HG02840 (cell line): ENCODE measurements at regions not wholly inside any gene's neighbourhood (a gene's known extent, or its start where the extent isn't known, plus 50 kb on each side); places are given as distances from the start of the nearest gene placed in this dataset.

Source experiments
- ATAC-seq: cut with Tn5 transposase; IDR thresholded peaks from one replicate; pipeline ENCODE4 v1.9.1; 2021; ENCODE audit warnings: mild to moderate bottlenecking, moderate library complexity, moderate number of reproducible peaks; ENCODE audit not compliant: unreplicated experiment, low FRiP score

GRCh38 chr7:22659741-22660140 lies 67.3 kb upstream of the IL6 start:
- ATAC-seq = no peak

DNA sequence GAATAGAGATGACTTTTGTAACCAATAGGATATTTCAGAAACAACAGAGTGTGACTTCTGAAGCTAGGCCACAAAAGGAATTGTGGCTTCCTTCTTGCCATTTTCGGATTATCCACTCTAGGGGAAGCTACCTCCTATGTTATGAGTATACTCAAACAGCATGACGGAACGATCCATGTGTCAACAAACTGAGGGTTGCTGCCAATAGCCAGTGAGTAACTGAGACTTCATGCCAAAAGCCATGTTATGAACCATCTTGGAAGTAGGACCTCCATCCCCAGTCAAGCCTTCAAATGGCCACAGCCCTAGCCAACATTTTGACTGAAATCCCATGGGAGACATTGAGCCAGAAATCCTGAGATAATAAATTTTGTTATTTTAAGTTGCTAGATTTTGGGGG lies 69.0 kb upstream of the IL6 start:
- ATAC-seq = no peak

DNA sequence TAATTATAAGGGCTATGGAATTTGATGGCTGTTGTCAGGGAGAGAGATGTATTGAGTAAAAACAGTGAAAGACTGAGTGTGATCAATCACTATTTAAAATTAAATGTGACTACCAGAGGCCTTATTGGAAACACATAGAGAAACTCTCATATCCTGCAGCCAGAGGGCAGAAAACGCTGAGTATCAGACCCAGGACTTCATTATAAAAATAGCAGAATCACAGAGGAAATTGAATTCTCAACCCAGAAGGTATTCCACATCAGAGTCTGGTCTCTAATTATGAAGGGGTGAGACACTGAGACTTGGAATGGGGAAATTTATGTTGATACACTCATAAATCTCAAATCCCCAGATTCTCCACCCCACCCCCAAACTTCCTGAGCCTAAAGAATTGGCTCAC lies 69.5 kb upstream of the IL6 start:
- no peak for ATAC-seq

GRCh38 chr7:22655781-22656180 lies 71.2 kb upstream of the IL6 start:
- no peak for ATAC-seq

GRCh38 chr7:22654831-22655230 lies 72.2 kb upstream of the IL6 start:
- no peak for ATAC-seq

DNA sequence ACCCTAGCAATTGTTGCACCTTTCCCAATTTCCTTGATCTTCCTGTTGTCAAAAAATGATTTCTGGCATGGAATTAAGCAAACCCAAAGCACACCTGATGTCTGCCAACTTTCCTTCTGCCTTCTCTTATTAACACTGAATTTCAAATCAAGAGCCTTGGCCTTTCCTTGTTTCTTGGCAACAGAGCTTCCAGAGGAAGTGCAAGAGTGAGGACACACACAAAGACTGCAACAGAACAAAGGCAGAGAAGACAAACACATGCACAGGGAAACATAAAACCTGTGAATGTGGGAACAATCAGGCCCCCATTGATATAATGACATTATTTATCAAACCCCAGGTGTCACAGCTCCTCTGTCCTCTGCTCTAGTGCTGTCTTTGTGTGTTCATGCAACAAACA lies 73.0 kb upstream of the IL6 start:
- ATAC-seq = no peak

DNA sequence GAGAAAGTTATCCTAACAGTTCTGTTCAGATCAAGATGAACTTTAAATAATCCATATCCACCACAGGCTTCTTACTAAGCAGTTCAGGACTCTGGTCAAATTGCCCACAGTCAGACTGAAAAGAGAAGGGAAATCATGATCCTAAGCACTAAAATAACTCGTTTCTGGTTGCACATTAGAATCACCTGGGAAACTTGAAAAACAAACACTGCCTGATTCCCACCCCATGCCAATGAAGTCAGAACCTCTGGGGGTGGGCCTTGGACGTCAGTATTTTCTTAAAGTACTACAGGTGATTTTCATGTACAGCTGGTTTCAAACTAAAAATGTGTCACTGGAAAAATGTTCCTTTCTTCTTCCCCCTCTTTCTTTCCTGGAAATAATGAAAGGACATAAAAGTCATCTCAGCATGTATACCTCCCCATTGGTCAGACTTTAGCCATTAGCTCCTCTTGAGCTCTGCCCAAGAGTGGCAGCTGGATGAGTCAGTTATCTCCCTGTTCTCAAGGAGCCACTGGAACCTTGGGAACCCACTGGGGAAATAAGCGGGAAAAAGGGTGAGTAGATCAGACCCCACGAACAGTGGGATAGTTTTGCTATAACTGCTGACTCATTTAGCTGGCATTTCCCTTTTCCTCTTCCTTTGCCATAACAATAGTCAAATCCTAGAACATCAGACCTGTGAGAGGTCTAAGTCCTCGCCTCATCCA lies 75.3 kb upstream of the IL6 start:
- no peak for ATAC-seq

DNA sequence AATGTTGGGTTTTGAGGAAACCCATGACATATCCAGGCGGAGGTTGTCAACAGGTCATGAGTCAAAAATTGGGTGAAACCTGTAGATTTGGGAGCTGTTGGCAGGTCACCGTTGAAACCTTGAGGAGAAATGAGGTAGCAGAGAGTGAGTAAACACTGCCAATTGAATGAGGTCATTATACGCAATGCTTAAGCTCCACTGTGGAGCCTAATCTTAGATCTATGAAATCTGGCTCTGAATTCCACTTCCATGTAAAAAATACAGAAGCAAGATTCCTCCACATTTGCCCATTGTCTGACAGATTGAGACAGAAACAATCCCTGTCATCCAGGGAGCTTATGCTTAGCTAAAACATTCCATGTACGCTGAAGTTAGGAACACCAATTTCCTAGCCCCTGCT lies 76.0 kb upstream of the IL6 start:
- no peak for ATAC-seq

DNA sequence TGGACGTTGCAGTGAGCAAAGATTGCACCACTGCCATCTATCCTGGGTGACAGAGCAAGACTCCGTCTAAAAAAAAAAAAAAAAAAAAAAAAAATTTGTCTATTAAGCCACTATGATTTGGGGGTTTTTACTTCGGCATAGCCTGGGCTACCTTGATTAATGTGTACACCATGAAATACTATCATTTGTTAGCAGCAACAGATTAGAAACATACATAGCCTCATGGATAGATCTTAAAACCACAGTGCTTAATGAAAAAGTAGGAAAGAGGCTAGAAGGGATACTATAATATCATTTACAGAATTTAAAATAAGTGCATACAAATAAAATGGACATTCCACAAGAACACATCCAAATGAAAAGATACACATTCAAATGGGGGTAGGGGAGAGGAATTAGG lies 77.3 kb upstream of the IL6 start:
- no peak for ATAC-seq

DNA sequence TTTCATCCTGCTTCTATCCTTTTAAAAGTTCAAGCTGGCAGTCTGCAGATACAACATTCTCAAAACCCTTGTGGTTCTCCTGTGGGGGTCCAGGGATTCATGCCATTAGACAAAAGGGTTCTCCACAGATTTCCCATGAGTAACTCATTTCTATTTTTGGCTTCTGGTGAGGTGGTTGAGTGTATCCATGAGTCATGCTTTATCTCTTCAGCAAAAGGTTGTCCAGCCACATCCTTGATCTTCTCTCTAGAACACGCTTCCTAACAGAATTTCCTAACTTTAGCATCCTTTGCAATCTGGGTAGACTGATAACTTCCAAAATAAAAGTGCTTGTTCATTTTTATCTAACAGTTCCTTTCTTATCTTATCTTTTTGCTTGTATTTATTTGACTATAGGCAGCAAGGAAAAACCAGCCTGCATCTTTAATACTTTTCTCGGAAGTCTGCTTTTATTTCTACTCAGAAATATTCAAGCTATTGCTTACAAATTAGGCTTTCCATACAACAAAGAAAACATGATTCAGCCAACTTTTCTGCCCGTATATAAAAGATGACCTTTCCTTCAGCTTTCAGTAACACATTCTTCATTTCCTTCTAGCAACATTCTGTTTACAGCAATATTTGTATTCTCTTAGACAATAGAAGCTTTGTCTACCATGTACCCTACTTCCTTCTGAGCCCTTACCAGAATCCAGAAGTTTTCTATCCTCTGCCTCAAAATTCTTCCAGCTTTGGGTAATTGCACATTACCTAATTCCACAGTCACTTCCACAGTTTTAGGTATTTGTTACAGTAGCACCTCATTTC lies 79.3 kb upstream of the IL6 start:
- no peak for ATAC-seq

- ATAC-seq = no peak
These were observed 81.4 kb upstream of the IL6 start for GRCh38 chr7:22645418-22646181.

GRCh38 chr7:22642454-22642853 lies 84.5 kb upstream of the IL6 start:
- no peak for ATAC-seq

- peak; percentile 90 for ATAC-seq
These were observed 86.7 kb upstream of the IL6 start for GRCh38 chr7:22640269-22640668.

GRCh38 chr7:22639396-22639795 lies 87.6 kb upstream of the IL6 start:
- no peak for ATAC-seq

- ATAC-seq = no peak
These were observed 91.7 kb upstream of the IL6 start for GRCh38 chr7:22635349-22635748.

GRCh38 chr7:22633954-22634474 lies 93.0 kb upstream of the IL6 start:
- ATAC-seq = no peak

DNA sequence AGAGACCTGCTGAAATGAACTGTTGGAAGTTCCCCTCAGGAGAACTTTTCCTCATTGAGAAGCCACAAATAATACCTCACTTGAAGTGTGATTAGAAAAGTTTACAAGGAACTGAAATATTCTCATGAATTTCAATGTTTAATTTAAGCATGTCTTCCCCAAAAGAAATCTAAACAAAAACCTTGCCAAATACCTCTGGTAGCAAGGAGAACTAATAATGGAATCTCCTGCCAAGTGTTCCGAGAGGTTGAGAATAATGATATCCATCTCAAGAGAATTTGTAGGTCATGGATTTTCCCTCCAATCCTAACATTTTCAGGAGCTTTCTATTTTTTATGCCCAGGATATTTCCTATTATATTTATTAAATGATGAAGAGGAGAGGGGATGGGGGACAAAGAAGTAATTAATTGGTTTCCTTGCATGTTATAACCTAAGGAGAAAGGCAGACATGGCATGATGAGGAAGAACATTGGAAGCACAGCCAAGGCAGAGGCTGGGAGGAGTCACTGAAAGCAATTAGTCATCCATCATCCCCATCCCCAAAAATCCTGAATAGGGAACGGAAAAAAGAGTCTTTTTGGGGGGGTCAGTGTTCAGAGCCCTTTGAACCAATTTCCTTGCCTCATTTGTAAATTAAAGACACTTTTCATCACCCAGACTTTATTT lies 93.6 kb upstream of the IL6 start:
- ATAC-seq = no peak

DNA sequence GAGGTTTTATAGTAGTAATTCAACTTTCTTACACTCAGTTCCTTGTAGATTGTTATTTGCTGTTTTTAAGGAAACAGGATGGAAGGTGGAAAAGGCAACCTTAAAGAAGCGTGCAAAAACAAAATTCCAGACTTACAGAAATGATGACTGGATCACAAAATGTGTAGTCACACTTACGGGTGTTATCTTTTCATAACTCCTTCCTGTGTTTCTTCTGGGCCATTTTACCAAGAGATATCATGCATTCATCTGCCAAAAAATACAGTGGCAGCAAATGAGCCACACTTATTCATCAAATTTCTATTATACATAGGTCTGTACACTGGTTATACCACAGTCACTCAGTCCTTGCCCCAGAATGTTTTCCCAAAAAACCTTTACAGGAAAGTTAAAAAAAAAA lies 94.3 kb upstream of the IL6 start:
- no peak for ATAC-seq

- ATAC-seq = no peak
These were observed 95.3 kb upstream of the IL6 start for GRCh38 chr7:22631730-22632129.

GRCh38 chr7:22630069-22630468 lies 96.9 kb upstream of the IL6 start:
- ATAC-seq = no peak

DNA sequence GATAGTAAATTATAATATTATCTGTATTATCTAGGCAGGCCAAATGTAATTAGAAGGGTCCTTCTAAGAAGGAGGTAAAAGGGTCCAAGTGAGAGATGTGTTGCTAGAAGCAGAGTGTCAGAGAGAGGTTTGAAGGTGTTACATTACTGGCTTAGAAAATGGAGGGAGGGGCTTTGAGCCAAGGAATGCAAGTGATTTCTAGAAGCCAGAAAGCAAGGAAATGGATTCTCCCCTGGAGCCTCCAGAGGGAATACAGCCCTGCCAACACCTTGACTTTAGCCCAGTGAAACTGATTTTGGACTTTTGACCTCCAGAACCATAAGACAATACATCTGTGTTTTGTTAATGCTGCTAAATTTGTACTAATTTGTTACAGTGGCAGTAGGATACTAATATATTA lies 97.9 kb upstream of the IL6 start:
- ATAC-seq = no peak
